ENCODE measurements at regions not wholly inside any gene's neighbourhood (a gene's known extent, or its start where the extent isn't known, plus 50 kb on each side); places are given as distances from the start of the nearest gene placed in this dataset.

DNA sequence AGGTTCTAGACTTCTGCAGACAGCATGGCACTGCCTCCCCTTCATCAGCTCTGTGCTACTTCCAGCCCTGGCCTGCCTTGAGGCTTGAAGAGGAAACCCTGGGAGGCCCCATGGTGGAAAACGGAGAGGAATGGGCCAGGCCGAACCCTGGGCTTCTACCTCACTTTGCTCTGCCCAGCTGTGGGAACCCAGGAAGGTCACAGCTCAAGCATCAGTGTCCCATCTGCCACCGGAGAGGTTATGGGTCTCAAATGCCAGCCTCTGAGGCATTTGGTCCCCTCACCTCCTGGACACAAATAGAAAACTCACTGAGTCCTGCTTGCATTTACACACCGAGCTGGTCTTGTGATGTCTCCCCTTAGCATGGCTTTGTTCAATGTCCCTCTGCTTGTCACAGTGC lies 80.1 kb upstream of the ALDH1B1 start:
- DNase-seq, result no peak

GRCh38 chr9:38311382-38312270 lies 80.9 kb upstream of the ALDH1B1 start:
- DNase-seq, result no peak

DNA sequence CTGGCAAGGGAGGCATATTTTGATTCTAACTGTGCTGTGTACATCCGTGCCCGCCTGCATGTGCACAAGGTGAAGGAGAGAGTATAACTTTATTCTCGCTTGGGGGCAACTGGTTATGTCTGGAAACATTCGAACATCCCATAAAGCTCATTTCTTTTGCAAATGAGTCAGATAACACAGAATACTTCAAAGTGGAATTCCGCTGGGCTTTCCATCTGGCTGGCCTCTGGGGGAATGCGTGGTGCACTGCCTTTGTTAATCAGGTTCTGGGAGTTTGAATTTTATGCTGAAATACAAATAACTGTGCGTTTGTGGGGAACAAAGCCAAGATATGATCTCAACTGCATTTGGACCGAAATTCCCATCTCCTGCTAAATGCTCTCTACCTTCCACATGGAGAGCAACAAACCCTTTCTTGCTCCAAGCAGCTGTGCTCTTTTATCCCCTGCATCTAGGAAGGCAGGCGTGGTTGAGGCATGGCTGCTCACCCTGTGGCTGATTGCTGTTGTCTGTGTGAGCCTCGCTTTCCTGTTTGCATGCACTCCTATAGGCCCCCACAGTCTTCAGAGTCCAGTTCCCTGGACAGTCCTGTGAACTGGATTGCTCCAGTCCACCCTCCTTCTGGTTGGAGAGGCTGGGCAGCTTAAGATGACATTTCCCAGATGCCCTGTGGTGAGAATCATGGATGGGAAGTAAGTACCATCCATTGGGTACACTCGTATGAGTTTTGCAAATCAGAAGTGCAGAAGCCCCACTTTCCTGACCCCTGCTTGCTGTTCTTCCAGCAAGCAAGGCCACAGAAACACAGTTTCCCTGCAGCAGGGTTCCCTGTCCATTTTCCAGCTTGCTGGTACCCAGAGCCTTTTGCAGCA lies 82.9 kb upstream of the ALDH1B1 start:
- no peak for DNase-seq

- no peak for DNase-seq
Observed at GRCh38 chr9:38308136-38308535, 84.4 kb upstream of the ALDH1B1 start.

DNA sequence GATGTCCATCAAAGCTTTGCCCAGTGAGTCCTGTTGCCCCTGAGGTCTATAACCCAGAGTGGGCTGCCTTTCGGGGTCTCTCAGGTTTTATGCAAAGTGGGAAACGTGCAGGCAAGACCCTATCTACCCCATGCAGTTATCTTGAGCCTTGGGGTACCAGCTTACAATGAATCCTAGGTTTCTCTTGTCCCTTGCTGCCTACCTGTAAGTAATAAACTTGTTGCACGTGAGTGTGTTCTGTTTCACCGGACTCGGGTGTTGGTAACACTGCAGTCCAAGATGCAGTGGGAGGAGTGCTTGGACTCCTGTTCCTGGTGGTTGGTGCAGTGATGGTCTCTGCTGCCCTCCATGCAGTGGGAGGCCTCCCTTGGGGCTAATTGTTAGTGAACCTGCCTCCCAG lies 85.6 kb upstream of the ALDH1B1 start:
- no peak for DNase-seq

DNA sequence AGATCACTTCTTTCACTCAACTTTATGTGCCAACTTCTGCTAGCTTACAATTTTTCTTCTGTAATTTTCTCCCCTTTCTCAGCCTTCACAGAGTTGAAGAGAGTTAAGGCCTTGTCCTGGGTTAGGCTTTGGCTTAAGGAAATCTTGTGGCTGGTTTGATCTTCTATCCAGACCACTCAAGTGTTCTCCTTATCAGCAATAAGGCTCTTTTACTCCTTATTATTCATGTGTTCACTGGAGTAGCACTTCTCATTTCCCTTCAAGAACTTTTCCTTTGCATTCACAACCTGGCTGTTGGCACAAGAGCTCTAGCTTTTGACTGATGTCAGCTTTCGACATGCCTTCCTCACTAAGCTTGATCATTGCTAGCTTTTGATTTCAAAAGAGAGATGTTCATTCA lies 86.9 kb upstream of the ALDH1B1 start:
- no peak for DNase-seq

GRCh38 chr9:38301376-38302106 lies 91.0 kb upstream of the ALDH1B1 start:
- no peak for DNase-seq

GRCh38 chr9:38299856-38300255 lies 92.6 kb upstream of the ALDH1B1 start:
- DNase-seq, result no peak

GRCh38 chr9:38298904-38299303 lies 93.6 kb upstream of the ALDH1B1 start:
- DNase-seq, result no peak

DNA sequence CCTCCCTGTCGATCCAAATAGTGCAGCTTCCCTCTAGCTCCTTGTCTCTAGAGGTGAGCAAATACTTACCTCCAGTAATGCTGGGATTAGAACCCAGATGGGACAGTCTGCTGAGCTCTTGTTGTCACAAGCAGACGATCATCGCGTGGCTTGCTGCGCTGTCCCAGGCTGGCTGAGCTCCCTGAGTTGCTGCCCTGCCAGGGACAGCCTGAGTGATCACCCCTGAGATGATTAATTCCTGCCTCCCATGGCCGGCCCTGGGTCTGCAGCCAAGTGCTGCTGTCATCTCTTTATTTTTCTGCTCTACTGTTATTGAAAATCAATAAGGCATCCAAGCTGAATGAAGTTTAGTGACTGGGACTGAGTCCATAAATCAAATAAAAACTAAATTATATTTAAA lies 94.0 kb upstream of the ALDH1B1 start:
- no peak for DNase-seq

DNA sequence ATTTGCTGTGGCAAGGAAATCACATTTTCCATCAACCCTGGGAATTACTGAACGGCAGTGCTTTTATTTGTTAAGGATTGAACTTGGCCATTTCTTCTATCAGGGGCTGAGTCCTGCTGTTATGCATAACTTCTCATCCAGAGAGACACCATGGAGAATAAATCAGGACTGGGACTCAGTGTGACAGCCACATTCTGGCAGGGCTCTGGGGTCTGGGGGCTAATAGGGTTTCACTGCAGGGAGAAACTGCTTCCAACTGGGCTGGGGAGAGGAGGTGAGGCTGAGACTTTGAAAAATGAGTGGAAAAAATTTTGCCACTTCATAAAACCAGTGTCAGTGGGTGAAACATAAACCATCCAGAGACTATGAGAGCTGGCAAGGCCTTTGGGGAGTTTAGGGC lies 95.7 kb upstream of the ALDH1B1 start:
- DNase-seq, result no peak

DNA sequence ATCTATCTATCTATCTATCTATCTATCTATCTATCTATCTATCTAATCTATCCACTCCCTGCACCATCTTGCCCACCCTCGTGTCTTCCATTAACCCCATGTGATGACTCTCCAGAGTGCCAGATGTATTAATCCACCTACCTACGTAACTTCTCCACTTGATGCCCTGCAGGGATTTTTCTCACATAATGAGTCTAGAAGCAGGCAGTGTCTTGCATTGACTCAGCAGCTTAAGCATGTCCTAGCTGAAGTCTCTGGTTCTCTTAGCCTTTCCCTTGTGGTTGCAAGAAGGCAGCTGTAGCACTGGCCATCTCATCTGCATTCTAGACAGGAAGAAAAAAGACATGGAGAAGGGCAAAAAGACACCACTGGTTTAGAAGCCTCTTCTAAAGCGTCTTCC lies 96.7 kb upstream of the ALDH1B1 start:
- DNase-seq, result no peak

GRCh38 chr9:38294220-38294960 lies 98.1 kb upstream of the ALDH1B1 start:
- DNase-seq, result no peak

- no peak for DNase-seq
Observed at GRCh38 chr9:38293022-38293421, 99.5 kb upstream of the ALDH1B1 start.

DNA sequence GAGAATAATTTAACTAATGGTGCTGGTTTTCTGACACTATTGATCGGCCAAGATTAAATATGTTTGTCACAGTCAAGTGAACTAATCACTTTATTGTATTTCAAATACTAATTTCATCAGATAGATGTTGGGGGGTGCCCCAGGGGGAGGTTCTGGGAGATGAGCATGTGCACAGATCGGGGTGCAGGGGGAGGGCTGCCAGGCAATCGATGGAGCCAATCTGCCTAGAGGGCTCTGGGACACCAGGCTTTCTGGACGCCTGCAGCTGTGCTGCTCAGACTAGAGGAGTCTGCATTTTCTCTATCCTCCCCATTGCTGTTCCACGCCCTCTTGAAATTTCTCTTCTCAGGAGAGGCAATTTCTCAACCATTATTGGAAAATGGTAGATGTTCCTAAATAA lies 100.0 kb upstream of the ALDH1B1 start:
- no peak for DNase-seq

DNA sequence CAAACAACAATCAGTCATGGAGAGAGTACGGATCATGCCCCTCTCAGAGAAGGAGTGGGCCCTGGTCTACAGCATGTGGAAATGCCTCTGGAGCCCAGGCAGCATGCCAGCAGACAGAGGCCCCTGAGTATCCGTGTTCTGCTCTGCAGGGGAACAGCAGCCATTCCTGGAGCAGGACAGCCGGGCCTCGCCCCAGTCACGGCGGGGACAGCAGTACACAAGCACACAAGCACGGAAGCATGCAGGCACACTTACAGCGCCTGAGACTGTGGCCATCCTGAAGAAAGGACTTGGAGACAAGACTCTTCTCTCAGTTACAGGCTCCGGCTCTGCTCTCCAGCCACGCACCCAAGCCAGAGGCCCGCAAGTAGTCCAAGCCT lies 102.6 kb upstream of the ALDH1B1 start:
- DNase-seq, result no peak

- no peak for DNase-seq
Observed at GRCh38 chr9:38289236-38289865, 103.2 kb upstream of the ALDH1B1 start.

- no peak for DNase-seq
Observed at GRCh38 chr9:38288502-38288901, 104.0 kb upstream of the ALDH1B1 start.

DNA sequence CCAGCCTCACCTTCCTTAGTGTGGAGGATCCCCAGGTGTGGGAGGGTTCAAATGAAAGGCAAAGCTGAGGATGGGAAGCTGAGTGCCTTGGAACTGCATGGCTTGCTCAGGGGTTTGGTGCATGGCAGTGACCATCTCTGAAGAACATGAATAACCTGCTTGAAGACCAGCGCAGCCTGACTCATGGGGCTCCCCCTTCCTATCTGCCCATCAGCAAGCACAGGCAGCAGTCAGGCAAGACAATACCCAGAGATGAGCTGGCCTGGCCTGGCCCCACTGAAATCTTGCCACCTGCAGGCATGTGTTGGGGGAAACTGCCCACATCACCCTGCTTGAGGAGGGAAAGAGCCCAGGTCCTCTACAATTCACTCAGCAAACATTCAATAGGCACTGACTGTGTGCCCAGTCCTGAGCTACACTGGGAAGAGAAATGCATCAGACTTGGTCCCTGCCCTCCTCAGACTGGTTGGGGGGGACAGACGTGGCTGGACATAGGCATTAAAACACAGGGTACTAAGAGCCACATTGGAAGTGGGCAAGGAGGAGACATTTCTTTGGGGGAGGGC lies 105.0 kb upstream of the ALDH1B1 start:
- DNase-seq, result no peak

DNA sequence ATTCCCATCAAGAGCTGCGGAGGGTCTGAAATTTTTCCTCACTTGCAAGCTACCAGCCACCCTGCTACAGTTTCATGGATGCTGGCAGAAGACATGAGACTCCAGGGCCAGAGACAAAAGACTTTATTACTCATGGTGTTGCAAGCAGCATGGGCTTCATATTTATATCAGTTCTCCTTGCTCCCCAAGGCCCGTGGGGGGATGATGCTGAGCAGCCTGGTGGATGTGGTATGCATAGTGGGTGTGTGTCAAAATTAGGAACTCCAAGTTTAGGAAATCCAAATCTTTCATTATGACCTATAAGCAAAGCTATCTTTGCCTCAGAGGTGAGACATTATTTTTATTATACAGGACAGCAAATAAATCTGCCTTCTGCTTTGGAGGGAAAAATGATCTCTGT lies 105.7 kb upstream of the ALDH1B1 start:
- DNase-seq, result no peak

GRCh38 chr9:38286357-38286756 lies 106.1 kb upstream of the ALDH1B1 start:
- DNase-seq, result no peak

- no peak for DNase-seq
Observed at GRCh38 chr9:38285236-38285635, 107.3 kb upstream of the ALDH1B1 start.
